ENCODE measurements at regions not wholly inside any gene's neighbourhood (a gene's known extent, or its start where the extent isn't known, plus 50 kb on each side); places are given as distances from the start of the nearest gene placed in this dataset.
A peak's percentile ranks its signal among the peaks of the same experiment; 100 is the strongest.

DNA sequence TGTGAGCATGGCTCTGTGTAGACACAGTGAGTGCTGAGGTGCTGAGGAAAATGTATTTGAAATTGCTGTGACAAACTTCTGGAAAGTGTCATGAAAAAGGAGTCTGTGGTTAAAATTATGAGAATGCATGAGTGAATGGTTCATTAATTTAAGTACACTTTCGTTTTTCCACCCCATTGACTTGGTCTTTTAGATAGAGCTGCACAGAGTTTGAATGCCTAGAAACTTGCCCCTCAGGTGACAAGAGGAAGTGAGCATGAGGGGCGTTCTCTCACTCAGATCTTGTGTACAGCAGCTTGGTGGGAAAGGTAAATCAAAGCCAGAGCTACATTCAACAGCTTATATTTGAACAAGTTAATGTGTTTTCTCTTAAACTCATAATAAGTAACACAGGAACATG, 296.8 kb downstream of the WDR72 start:
- no peak for DNase-seq

DNA sequence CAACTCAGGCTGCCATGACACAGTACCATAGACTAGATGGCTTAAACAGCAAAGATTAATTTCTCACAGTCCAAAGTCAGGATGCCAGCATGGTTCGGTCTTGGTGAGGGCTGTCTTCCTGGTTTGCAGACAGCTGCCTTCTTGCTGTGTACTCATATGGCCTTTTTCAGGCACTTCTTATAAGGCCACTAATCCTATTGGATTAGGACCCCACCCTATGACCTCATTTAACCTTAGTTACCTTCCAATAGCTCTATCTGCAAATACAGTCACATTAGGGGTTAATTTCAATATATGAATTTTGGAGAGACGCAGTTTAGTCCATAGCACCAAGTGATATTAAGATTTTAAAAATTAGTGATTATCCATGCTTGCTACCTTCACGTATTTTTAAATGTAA, 297.8 kb downstream of the WDR72 start:
- no peak for DNase-seq

DNA sequence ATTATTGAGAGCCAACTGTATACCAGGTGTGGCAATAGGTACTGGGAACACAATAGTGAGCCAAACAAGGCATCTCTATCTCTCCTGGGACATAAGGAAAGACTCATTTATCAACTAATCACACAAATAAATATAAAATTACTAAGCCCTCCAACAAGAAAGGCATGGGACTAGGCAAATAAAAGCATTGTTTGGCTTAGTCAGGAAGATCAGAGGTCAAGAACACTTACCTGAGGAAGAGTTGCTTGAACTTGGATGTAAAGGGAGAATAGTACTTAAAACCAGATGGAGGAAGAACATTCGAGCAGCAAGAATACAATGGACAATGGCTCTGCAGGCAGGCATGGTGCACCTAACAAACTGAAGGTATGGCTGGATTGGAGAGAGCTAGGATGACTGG, 300.7 kb downstream of the WDR72 start:
- no peak for DNase-seq

DNA sequence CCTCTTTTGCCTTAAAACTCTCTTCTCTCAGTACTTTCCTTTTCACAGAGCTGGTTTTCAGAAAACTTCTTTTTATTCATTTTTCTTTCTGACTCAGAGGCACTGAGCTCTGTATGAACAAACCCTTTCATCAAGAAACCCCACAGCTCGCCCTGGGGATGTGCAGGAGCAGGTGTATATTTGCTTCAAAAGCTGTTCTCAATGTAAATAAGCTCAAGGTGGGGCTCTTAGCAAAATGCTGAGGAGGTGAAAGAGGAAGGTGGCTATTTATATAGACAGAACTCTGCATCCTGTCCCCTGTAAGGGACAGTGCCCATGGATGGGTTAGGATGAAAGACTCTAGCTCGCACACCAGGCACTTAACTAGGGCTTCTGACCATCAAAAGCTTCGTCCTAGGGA, 302.0 kb downstream of the WDR72 start:
- DNase-seq, result no peak

DNA sequence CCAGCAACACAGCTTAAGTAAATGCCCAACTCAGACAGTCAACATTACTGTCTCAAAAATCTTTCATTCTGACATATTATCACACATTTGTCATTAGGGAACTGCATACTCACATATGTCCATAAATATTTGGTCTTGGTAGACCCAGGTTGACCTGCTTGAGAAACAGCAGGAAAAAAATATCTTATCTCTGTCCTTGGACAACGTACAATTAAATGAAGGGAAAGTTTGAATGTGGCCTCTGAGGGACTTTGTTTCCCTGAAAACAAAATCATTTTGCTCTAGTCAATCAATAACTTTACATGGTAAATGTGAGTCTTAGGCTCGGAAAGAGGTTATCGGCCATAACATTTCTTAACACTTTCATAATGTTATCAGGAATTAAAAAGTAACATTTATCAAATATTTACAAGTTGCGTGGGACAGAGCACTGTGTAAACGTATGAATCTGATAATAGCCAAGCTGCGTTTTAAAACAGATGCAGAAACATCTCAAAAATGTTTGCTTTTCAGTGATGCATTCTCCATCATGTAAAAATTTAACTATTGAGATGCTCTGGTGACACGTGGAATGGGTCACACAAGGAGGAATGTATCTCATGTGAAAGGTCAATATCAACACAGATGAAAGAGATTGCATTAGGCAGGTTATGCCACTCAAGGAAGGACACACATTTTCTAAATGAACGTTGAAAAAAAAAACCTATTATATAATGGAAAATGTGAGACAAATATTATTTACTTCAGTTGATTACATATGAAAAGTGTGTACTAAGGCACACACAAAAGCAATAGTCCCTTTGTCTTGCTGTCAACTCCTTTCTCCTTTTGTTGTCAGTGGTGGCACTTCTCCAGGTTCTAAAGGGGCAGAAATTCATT, 304.4 kb downstream of the WDR72 start:
- DNase-seq, result no peak

DNA sequence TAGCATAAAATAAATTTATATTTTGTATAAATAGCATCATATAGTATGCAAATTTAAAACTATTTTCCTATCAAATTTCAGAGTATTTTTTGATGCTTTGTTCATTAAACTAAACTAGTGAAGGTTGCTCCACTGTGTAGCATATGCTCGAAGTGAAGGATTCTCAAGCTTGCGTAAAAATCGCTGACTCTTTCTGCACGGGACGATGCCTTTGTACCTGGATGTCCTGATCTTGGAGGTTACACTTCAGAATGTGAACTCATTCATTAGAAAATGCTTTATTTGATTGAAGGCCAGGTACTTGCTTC, 305.0 kb downstream of the WDR72 start:
- DNase-seq, result no peak

DNA sequence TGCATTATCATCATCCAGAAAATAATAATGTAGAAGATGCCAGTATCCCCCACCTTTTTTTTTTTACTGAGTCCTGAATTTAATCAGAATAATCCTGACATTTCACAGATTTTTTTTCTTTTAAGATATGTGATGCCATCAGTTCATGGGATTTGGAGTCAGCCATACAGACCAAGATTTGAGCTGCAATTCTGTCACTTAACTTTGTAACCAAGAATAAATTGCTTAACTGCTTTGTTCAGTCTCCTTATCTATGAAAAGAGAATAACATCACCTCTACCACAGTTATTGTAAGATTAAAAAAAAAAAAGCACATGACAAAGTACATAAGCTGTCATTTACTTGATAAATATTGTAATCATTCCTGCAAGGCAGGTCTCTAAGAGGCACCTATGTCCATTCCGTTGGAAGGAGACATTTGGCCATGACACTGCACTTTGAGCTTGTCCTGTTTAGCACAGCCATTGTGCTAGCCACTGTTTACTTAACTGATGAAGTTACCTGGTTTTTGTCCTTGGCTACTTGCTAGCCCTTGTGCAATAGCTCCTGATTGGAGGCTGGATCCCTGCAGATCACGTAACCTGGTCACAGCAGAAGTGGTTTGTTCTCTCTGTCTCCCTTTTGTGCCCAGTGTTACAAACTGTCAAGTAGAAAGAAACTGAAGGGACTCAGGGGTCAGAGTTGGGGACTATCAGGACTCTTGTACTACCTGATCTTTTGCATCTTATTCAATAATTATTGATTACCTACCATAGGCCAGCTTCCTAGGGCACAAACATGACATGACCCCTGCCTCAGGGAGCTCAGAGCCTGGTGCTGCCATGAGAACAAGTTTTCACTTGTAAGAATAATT, 306.0 kb downstream of the WDR72 start:
- no peak for DNase-seq

DNA sequence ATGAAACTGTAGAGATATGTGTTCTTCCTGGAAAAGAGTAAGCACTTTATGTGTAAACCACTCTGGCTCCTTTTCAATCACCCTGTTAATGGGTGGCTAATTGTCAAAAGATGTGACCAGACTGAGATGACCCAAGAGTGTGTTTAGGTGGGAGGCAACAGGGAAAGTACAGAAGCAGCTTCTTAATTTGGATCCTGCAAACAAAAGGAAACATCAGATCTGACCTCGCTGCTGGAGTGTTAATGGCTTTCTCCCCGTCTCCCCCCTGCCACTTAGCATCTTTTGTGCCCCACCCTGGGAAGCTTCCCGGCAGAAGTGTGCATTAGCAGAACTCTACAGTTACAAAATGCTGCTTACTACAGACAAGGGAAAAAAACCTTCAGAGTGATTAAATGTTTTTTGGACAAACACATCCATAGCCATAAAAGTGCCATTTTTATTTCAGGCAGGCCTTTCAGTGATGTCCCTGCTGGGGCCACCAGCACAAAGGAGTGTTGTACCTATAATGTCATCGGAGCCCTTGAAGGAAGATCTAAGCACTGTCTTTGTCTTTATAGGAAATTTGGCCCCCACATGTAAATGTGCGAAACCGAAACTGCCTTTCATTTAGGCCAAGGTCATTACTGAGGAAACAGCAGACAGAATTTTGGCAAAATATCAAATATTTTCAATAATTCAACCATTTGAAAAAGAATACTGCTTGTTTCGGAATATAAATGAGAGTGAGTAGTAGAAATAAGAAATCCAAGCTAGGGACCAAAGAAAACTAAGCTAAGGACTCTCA, 311.0 kb downstream of the WDR72 start:
- no peak for DNase-seq

DNA sequence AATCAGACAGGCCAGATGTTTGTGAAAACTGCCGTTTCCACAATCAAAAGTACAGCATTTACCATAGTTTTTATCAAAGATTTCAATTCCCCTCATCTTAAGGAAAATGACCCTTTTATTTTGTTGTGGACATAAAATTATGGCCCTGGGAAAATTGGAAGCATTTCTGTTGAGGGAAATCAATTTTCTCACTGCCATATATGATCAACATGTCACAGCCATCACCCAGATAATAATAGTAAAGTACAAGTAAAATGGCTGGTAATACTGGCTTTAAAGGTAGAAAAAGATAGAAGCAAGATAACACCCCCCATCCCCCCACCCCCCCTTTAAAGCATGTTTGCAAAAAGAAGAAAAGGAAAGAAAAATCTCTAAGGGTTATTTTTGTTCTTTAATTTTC, 311.7 kb downstream of the WDR72 start:
- no peak for DNase-seq

DNA sequence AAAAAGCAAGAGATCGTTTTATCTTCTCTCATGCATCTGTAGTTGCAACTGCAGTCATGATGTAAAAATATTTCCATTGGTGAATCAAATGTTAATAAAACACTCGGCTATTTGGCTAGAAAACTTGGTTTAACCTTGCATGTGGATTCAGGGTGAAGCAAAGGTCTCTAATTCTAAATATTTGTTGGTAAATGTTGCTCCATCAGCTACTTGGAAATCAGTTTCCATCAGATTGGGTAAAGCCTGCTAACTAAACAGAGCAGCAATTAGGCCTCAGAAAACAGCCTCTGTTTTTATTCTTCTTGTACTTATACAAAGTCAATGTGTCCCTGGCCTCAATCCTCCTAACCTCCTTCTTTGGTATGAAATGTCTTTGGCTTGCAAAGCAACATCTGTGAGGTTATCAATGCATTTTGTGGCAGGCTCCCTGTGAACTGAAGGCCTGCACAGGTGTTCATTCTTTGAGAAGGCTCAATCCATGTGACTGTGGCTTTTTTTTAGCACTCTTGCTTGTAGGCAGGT, 312.3 kb downstream of the WDR72 start:
- no peak for DNase-seq

DNA sequence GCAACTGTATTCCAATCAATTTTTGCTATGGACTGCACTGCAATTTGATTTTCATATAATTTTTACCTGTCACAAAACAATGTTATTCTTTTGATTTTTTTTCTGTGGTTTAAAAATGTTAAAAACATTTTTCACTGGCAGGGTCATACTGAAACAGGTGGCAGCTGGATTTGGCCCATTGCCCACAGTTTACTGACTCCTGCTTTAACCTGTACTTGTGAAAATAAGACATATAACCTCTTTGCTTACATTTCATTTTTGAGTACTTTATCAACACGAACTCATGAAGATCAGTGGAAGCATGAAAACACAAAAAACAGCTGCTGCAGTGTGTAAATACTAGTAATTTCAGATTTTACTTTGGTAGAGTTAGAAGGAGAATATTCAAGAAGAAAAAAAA, 313.1 kb downstream of the WDR72 start:
- peak; percentile 10 for DNase-seq

DNA sequence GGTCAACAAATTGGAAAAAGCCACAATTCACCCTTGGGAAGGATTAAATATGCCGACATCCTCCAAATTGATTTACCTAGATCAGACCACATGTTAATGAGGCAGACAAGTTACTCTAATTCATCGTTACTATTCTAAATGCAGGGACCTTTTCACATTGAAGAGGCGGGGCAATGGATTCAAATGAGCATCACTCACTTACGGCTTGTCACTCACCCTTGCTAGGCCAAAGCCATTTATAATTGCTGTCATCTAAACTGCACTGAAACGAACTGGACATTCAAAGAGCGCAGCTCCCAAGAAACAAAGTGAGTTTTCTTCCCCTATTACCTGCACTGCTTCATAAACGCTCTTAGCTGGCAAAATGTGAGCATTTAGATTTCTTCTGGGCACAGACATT, 313.9 kb downstream of the WDR72 start:
- no peak for DNase-seq

DNA sequence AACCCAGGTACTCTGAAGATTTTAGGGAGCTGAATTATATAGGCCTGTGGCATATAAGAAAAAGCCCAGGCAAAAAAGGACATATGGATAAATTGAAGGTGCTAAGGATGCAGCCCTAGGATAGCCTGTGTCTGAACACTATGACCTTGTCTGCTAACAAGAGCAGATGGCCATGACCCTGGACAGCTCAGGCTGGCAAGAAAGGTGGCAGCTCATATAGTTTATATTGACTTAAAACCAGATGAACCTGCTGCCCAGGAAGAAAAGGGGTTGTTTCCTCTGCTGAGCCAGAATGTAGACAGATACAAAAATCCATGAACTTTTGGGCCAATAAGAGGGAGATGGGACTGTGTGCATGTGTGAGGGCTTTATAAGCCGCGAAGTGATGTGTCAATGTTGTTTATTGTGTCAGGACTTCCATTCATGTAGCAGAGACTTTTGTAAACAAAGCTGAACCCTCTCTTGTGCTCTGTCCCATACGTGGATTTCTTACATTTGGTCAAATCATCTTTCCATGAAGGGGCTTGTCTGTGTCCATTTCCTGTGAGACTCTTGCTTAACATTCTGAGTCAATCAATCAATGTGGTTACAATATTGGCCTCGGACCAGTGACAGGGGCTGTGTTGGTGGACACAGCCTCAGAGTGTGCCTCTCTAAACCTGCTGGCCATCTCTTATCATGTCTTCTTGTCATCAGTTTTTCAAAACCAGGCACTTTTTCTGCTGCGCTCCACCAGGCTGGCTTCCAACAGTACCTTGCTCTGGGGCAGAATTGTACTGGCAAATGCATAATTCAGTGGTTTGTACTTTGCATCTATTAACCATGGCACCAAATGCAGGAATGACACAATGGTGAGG, 321.2 kb downstream of the WDR72 start:
- no peak for DNase-seq

DNA sequence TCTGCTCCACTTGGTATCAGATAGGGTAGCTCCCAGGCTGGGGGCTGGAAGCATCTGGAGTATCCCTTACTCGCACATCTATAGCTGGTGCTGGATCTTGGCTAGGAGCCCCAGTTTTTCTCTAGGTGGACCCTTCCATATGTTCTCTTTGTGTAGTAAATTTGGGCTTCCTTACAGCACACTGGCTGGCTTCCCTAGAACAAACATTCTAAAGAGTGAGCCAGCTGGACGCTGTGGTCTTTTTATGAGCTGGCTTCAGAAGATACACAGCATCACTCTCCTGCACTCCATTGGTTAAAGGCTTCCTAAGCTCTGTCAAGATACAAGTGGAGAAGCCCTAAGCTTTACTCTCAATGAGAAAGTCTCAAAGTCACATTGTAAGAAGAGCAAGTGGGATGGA, 322.1 kb downstream of the WDR72 start:
- DNase-seq, result no peak

DNA sequence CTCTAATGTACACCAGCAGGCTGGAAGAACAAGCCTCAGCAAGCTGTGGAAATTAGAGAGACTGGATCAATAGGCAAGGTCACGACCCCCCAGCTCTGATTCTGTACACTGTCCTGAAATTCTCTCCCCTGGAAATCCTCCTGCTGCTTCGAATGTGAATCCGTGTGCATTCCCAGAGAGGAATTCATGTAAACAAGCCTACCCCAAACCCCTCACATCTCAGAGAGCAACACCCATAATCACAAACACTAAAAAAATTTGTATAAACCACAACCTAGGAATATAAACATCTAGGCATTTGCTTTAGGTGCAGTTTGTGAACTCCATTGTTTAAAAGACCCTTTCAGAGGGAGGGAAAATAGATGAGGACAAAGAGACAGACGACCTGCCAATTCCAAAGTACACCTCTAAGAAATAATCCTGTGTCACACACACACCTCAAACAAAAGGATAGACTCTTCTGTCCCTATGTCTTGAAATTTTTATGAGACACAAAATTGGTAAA, 325.2 kb downstream of the WDR72 start:
- DNase-seq, result no peak

DNA sequence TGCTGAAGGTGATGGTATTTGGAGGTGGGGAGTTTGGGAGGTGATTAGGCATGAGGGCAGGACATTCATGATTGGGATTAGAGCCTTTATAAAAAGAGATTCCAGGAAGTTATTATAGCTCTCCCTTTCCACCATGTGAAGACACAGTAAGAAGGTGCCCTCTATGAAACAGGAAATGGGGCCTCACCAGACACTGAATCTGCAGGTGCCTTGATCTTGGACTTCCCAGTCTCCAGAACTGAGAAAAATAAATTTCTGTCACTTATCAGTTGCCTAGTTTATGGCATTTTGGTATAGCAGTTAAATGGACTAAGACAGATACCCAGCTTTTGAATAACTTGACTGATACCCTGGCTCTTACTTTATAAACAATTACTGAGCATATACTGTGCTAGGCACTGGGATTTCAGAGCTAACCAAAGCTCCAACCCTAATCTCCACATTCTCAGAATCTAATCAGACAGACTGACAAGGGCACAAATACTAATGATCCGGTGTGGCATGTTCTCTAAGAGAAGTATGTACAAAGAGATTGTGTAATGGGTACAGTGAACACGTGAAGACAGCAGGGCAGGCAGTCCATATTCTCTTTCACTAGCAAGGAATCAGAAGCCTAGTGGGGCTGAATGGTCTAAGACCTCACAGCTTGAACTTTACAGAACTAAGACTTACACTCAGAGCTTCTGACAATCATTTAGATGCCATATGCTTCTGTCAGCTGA, 343.1 kb downstream of the WDR72 start:
- DNase-seq, result no peak

DNA sequence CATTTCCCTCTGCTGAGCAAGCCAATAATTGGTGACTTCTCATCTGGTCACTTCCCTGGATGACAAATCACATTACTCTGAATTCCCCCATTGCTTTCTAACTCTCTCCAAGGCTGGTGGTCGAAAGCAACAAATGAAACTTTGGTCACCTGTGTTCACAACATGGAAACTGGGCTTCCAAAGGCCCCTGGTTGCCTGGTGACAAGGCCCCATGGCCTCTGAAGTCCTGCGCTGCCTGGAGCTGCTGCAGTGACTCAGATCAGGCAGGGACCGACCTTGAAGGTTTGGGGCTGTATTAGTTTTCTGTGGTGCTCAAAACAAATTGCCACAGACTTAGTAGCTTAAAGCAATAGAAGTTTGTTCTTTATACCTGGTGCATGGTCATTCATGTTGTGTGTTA, 345.3 kb downstream of the WDR72 start:
- no peak for DNase-seq

DNA sequence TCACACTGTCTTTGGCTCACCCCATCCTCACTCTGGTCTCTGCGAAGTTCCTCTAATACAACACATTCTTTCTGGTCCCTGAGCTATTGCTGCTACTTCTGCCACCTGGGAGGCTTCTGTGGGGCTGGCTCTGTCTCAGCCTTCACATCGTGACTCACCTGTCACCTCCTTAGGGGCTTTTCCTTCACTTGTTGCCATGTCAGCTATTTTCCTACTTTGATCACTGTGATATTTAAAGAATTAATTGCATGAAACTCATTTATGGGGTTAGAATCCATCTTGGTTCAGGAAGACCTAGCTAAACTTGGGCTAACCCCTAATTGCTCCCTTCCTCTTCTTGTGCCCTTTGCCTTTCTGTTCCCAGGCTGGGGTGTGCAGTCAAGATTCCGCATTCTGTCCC, 346.9 kb downstream of the WDR72 start:
- DNase-seq, result no peak

DNA sequence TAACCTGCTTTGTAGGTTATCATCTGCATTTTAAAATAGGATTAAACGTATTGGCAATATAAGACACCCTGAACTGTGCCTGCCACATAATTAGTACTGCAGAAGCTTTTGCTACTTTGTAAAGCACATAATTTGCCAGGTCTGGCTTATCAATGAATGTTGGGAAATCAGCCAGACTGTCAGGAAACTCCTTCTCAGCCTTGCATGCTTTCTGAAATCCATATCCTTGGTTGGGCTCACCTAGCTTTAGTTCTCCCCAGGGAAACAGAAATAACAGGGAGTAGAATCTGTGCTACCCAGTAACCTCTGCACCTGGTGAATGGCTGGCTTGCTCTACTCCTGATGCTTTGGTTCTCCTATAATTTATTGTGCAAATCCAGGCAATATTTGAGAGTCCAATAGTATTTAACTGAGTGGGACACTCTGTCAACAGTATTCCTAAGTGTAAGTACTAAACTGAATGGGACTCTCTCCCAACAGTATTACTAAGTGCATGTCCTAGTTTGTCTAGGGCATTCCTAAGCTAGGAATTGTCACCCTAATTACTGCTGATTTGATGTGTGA, 354.5 kb downstream of the WDR72 start:
- DNase-seq, result no peak

DNA sequence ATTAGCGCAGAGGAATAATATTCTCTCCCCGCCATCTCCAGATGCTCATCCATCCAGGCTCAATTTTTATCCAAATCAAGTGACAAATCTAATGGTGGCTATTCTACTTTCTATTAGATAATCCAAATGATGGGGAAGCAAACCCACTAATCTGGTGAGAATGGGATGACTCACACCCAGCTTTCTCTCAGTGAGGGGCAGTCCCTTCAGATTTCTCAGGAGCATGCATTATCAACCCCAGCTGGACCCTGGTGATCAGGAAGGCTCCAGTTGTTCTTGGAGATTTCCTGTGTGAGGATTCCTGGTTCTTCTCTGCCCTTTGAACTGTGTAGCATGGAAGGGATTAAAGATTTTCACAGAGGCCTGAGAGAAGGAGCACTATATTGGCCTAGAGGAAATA, 358.0 kb downstream of the WDR72 start:
- no peak for DNase-seq

DNA sequence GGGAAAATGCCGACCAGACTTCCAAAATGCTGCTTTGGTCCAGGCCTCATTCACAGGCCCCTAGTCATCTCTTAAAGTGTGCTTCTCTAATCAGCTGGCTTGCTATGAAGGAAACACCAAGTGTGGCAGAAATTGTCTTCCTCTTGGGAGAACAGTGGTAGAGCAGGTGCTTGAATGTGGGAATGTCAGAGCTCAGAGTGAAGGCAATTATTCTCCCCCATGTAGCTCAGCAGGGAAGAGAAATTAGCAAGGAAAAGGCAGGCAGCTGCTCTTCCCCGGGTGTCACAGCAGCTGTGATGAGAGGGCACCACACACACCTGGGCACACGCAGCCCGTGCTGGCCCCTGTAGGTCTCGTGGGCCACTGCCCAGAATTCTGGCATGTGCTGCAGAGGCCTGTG, 358.5 kb downstream of the WDR72 start:
- DNase-seq, result no peak
